ENCODE measurements at regions not wholly inside any gene's neighbourhood (a gene's known extent, or its start where the extent isn't known, plus 50 kb on each side); places are given as distances from the start of the nearest gene placed in this dataset.

DNA sequence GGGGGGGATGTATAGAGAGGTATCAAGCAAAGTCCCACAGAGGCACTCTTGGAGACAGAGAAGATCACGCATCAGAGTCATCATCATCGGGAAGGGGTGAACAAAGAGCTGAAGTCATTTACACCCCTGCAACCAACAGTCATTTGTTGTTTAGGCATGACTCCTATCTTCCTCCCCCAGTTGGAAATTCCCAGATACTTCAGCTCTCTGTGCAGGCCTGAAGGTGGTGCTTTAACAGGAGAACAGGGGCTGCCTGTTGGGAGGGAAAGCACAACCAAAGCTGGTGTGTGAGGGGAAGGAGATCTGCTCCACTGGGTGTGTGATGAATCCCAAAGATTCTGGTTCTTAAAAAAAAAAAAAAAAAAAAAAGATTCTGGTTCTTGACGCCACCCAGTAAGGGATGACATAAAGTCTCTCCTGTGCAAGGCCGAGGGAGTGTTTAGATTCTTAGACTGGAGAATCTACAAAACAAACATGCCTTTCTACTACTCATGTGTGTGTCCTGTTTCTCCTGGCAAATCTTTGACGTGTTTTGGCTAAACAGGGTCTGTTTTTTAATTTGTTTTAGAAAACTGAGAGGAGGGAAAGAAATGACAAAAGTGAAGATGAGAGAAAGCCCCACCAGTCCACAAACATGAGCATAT lies 121.0 kb upstream of the ARHGAP5 start:
- Mint-ChIP-seq H3K27ac (no peak overlapping the region), H3K9me3 (no peaks in the 10 kb centered on the region), H3K27me3 (peaks cover 12% of the 10 kb centered on the region), H3K4me1 (ENCODE audit: low read depth) (no peaks in the 10 kb centered on the region), H3K36me3 (ENCODE audit: low read depth) (no peaks in the 10 kb centered on the region), H3K4me3 (no peak overlapping the region)
- ATAC-seq (ENCODE audit: poor library complexity), result no peak
- Histone ChIP-seq H3K36me3 (ENCODE audit: insufficient read depth, low read length) (no peaks in the 10 kb centered on the region), H3K4me1 (ENCODE audit: insufficient read depth, low read length) (no peaks in the 10 kb centered on the region), H3K27me3 (ENCODE audit: control insufficient read depth in 1 of 2, insufficient read depth in 2 of 2, low read length in 2 of 2) (no peaks in the 10 kb centered on the region), H3K4me3 (ENCODE audit: low read length) (no peak overlapping the region), H3K27ac (ENCODE audit: low read depth in 1 of 2, low read length in 2 of 2) (no peak overlapping the region), H3K9me3 (ENCODE audit: control insufficient read depth in 1 of 2, insufficient read depth in 1 of 2, low read length in 2 of 2) (no peaks in the 10 kb centered on the region)
- intact Hi-C loops (cut with DNase I, micrococcal nuclease), result no loop called here
- no peak for DNase-seq
- ChIA-PET POLR2A (no interaction called here), CTCF (interaction anchor here (0.7 kb wide), 1 partner anchor 264 kb away, joined by 3 read pairs; no protein-coding TSS in a partner anchor)
- TF ChIP-seq, protein P1, sequence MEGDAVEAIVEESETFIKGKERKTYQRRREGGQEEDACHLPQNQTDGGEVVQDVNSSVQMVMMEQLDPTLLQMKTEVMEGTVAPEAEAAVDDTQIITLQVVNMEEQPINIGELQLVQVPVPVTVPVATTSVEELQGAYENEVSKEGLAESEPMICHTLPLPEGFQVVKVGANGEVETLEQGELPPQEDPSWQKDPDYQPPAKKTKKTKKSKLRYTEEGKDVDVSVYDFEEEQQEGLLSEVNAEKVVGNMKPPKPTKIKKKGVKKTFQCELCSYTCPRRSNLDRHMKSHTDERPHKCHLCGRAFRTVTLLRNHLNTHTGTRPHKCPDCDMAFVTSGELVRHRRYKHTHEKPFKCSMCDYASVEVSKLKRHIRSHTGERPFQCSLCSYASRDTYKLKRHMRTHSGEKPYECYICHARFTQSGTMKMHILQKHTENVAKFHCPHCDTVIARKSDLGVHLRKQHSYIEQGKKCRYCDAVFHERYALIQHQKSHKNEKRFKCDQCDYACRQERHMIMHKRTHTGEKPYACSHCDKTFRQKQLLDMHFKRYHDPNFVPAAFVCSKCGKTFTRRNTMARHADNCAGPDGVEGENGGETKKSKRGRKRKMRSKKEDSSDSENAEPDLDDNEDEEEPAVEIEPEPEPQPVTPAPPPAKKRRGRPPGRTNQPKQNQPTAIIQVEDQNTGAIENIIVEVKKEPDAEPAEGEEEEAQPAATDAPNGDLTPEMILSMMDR (IDR thresholded peaks at IDR 0.05), result no peak

DNA sequence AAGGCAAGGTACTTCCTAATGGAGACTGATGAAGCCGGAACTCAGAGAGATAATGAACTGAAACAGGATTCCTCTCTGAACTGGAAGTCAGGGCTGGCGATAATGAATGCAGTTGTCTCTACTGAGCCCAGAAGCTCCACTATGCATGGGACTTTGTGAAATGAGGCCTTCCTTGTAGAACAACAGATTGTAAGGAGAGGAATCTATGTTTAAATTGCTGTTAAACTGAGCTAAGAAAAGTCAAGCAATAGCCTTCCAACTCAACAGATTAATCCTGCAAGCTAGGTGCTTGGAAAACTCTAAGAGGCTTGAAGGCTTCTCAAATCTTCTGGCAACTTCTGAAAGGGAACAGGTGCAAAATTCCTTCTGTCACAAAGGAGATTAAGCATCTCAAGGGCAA lies 119.5 kb upstream of the ARHGAP5 start:
- no peak overlapping the region for H3K27ac Mint-ChIP-seq
- ATAC-seq (ENCODE audit: poor library complexity), result no peak
- ChIA-PET POLR2A (no interaction called here), CTCF (no interaction called here)
- Histone ChIP-seq H3K27me3 (ENCODE audit: control insufficient read depth in 1 of 2, insufficient read depth in 2 of 2, low read length in 2 of 2) (no peaks in the 10 kb centered on the region), H3K4me3 (ENCODE audit: low read length) (no peak overlapping the region), H3K36me3 (ENCODE audit: insufficient read depth, low read length) (no peaks in the 10 kb centered on the region), H3K9me3 (ENCODE audit: control insufficient read depth in 1 of 2, insufficient read depth in 1 of 2, low read length in 2 of 2) (no peaks in the 10 kb centered on the region), H3K27ac (ENCODE audit: low read depth in 1 of 2, low read length in 2 of 2) (no peak overlapping the region), H3K4me1 (ENCODE audit: insufficient read depth, low read length) (no peaks in the 10 kb centered on the region)
- intact Hi-C loops (cut with DNase I, micrococcal nuclease), result no loop called here
- peaks cover 4% of the 10 kb centered on the region for H3K27me3 Mint-ChIP-seq
- H3K4me3 Mint-ChIP-seq, result no peak overlapping the region
- DNase-seq, result no peak
- no peaks in the 10 kb centered on the region for H3K9me3 Mint-ChIP-seq
- H3K36me3 Mint-ChIP-seq (ENCODE audit: low read depth), result no peaks in the 10 kb centered on the region
- H3K4me1 Mint-ChIP-seq (ENCODE audit: low read depth), result no peaks in the 10 kb centered on the region
- TF ChIP-seq, protein P1 (IDR thresholded peaks at IDR 0.05), result no peak

DNA sequence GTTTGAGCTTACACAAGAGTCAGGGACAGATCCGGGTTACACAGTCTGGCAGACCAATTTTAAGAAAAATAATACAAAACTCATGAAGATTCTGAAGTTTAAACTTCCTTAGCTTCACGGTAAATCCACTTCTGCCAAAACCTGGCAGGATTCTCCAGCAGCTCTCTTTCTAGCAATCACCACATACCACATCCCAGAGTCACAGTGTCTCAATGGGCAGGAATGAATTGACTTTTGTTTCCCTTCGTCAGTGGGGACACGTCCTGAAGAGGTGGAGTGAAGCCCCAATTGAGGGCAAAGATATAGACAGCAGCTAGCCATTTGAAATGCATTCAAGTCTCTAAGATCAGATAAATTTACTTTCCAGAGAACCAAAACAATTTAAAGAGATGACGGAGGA lies 117.1 kb upstream of the ARHGAP5 start:
- Histone ChIP-seq H3K4me1 (ENCODE audit: insufficient read depth, low read length) (peaks cover under 1% of the 10 kb centered on the region), H3K27me3 (ENCODE audit: control insufficient read depth in 1 of 2, insufficient read depth in 2 of 2, low read length in 2 of 2) (no peaks in the 10 kb centered on the region), H3K27ac (ENCODE audit: low read depth in 1 of 2, low read length in 2 of 2) (no peak overlapping the region), H3K36me3 (ENCODE audit: insufficient read depth, low read length) (no peaks in the 10 kb centered on the region), H3K4me3 (ENCODE audit: low read length) (no peak overlapping the region), H3K9me3 (ENCODE audit: control insufficient read depth in 1 of 2, insufficient read depth in 1 of 2, low read length in 2 of 2) (no peaks in the 10 kb centered on the region)
- Mint-ChIP-seq H3K36me3 (ENCODE audit: low read depth) (no peaks in the 10 kb centered on the region), H3K27me3 (peaks cover 4% of the 10 kb centered on the region), H3K4me3 (no peak overlapping the region), H3K9me3 (no peaks in the 10 kb centered on the region), H3K27ac (no peak overlapping the region), H3K4me1 (ENCODE audit: low read depth) (no peaks in the 10 kb centered on the region)
- POLR2A ChIA-PET, result no interaction called here
- CTCF ChIA-PET, result no interaction called here
- TF ChIP-seq, protein P1 (IDR thresholded peaks at IDR 0.05), result no peak
- intact Hi-C loops (cut with DNase I, micrococcal nuclease), result no loop called here
- ATAC-seq (ENCODE audit: poor library complexity), result no peak
- no peak for DNase-seq

Measured in CD4-positive, alpha-beta T cell (primary cell).